ENCODE measurements at regions not wholly inside any gene's neighbourhood (a gene's known extent, or its start where the extent isn't known, plus 50 kb on each side); places are given as distances from the start of the nearest gene placed in this dataset.
A peak's percentile ranks its signal among the peaks of the same experiment; 100 is the strongest.

GRCh38 chr13:44061876-44062275, 182.2 kb downstream of the LACC1 start:
- no peak for DNase-seq (ENCODE audit: low read depth)
- H3K4me3 ChIP-seq (replicated peaks; ENCODE audit: low read depth, low read length): no peak overlapping the region
- no peak for TF ChIP-seq CTCF (IDR thresholded peaks at IDR 0.05; ENCODE audit: low read length, missing control alignments)

GRCh38 chr13:44063467-44063866, 183.8 kb downstream of the LACC1 start:
- no peak overlapping the region for H3K4me3 ChIP-seq (replicated peaks; ENCODE audit: low read depth, low read length)
- TF ChIP-seq CTCF (IDR thresholded peaks at IDR 0.05; ENCODE audit: low read length, missing control alignments): no peak
- DNase-seq (ENCODE audit: low read depth): no peak

- no peak for TF ChIP-seq CTCF (IDR thresholded peaks at IDR 0.05; ENCODE audit: low read length, missing control alignments)
- no peak overlapping the region for H3K4me3 ChIP-seq (replicated peaks; ENCODE audit: low read depth, low read length)
- no peak for DNase-seq (ENCODE audit: low read depth)
These were observed 184.2 kb downstream of the LACC1 start for GRCh38 chr13:44063881-44064280.

- H3K4me3 ChIP-seq (replicated peaks; ENCODE audit: low read depth, low read length): no peak overlapping the region
- no peak for TF ChIP-seq CTCF (IDR thresholded peaks at IDR 0.05; ENCODE audit: low read length, missing control alignments)
- no peak for DNase-seq (ENCODE audit: low read depth)
These were observed 184.7 kb downstream of the LACC1 start for GRCh38 chr13:44064357-44064756.

- H3K4me3 ChIP-seq (replicated peaks; ENCODE audit: low read depth, low read length): no peak overlapping the region
- TF ChIP-seq CTCF (IDR thresholded peaks at IDR 0.05; ENCODE audit: low read length, missing control alignments): no peak
- DNase-seq (ENCODE audit: low read depth): peak; percentile 27
These were observed 188.5 kb downstream of the LACC1 start for GRCh38 chr13:44068169-44068568.

GRCh38 chr13:44068737-44069136, 189.0 kb downstream of the LACC1 start:
- no peak overlapping the region for H3K4me3 ChIP-seq (replicated peaks; ENCODE audit: low read depth, low read length)
- no peak for TF ChIP-seq CTCF (IDR thresholded peaks at IDR 0.05; ENCODE audit: low read length, missing control alignments)
- DNase-seq (ENCODE audit: low read depth): peak; percentile 65

GRCh38 chr13:44072536-44072935, 192.8 kb downstream of the LACC1 start:
- no peak overlapping the region for H3K4me3 ChIP-seq (replicated peaks; ENCODE audit: low read depth, low read length)
- TF ChIP-seq CTCF (IDR thresholded peaks at IDR 0.05; ENCODE audit: low read length, missing control alignments): no peak
- no peak for DNase-seq (ENCODE audit: low read depth)
